ENCODE measurements at regions not wholly inside any gene's neighbourhood (a gene's known extent, or its start where the extent isn't known, plus 50 kb on each side); places are given as distances from the start of the nearest gene placed in this dataset.
"Not testable (repeated sequence)": the region's sequence is repeated elsewhere in the genome, so short reads cannot be mapped to it uniquely, and the experiment has no call there.

GRCh38 chr2:87412036-87412820 lies 335.7 kb upstream of the PLGLB2 start:
- TF ChIP-seq CTCF (IDR thresholded peaks at IDR 0.05 in 2 of 3, conservative IDR thresholded peaks at IDR 0.05 in 1 of 3; ENCODE audit: borderline replicate concordance in 1 of 3, insufficient read depth in 1 of 3, low read depth in 2 of 3, low read length in 2 of 3); MAX (IDR thresholded peaks at IDR 0.05); POLR2AphosphoS5 (IDR thresholded peaks at IDR 0.05; ENCODE audit: low read depth, low read length); TCF7L2 (IDR thresholded peaks at IDR 0.05; ENCODE audit: borderline replicate concordance, extremely low read depth, insufficient read depth, insufficient read length); REST (IDR thresholded peaks at IDR 0.05; ENCODE audit: low read depth); YY1 (IDR thresholded peaks at IDR 0.05; ENCODE audit: extremely low read depth, insufficient replicate concordance, low read depth, low read length): not testable (repeated sequence)
